ENCODE measurements at regions not wholly inside any gene's neighbourhood (a gene's known extent, or its start where the extent isn't known, plus 50 kb on each side); places are given as distances from the start of the nearest gene placed in this dataset.

- no peaks in the 10 kb centered on the region for H3K9me3 ChIP-seq (replicated peaks; ENCODE audit: control insufficient read depth, low read depth, low read length)
- no peaks in the 10 kb centered on the region for H3K36me3 ChIP-seq (ENCODE audit: control insufficient read depth, insufficient read depth, low read length)
- no peak for DNase-seq
- H3K27me3 ChIP-seq (ENCODE audit: control insufficient read depth, insufficient read depth, low read length): no peaks in the 10 kb centered on the region
- no peak overlapping the region for H3K4me3 ChIP-seq (ENCODE audit: low read length)
- WGBS (ENCODE audit: insufficient coverage): 100% methylated on average over 1 of the region's 4 CpGs
- no peak overlapping the region for H3K27ac ChIP-seq (ENCODE audit: low read length)
- no peaks in the 10 kb centered on the region for H3K4me1 ChIP-seq (ENCODE audit: control insufficient read depth, insufficient read depth, low read length)
Measured at GRCh38 chr15:35723852-35724251, 177.9 kb upstream of the DPH6 start.

- DNase-seq: no peak
- Histone ChIP-seq H3K9me3 (replicated peaks; ENCODE audit: control insufficient read depth, low read depth, low read length) (no peaks in the 10 kb centered on the region), H3K36me3 (ENCODE audit: control insufficient read depth, insufficient read depth, low read length) (no peaks in the 10 kb centered on the region), H3K27me3 (ENCODE audit: control insufficient read depth, insufficient read depth, low read length) (no peaks in the 10 kb centered on the region), H3K4me3 (ENCODE audit: low read length) (no peak overlapping the region), H3K4me1 (ENCODE audit: control insufficient read depth, insufficient read depth, low read length) (no peaks in the 10 kb centered on the region), H3K27ac (ENCODE audit: low read length) (no peak overlapping the region)
Measured at GRCh38 chr15:35724626-35725025, 178.7 kb upstream of the DPH6 start.

- DNase-seq: no peak
- no peak overlapping the region for H3K4me3 ChIP-seq (ENCODE audit: low read length)
- no peaks in the 10 kb centered on the region for H3K4me1 ChIP-seq (ENCODE audit: control insufficient read depth, insufficient read depth, low read length)
- H3K27ac ChIP-seq (ENCODE audit: low read length): no peak overlapping the region
- no CpG with 5 or more reads among the region's 3 CpGs for WGBS (ENCODE audit: insufficient coverage)
- H3K27me3 ChIP-seq (ENCODE audit: control insufficient read depth, insufficient read depth, low read length): no peaks in the 10 kb centered on the region
- no peaks in the 10 kb centered on the region for H3K9me3 ChIP-seq (replicated peaks; ENCODE audit: control insufficient read depth, low read depth, low read length)
- no peaks in the 10 kb centered on the region for H3K36me3 ChIP-seq (ENCODE audit: control insufficient read depth, insufficient read depth, low read length)
Measured at GRCh38 chr15:35725353-35725752, 179.4 kb upstream of the DPH6 start.

GRCh38 chr15:35727627-35728026 is 181.7 kb upstream of the DPH6 start:
- no peaks in the 10 kb centered on the region for H3K4me1 ChIP-seq (ENCODE audit: control insufficient read depth, insufficient read depth, low read length)
- no CpG with 5 or more reads among the region's 9 CpGs for WGBS (ENCODE audit: insufficient coverage)
- H3K4me3 ChIP-seq (ENCODE audit: low read length): no peak overlapping the region
- no peaks in the 10 kb centered on the region for H3K36me3 ChIP-seq (ENCODE audit: control insufficient read depth, insufficient read depth, low read length)
- H3K9me3 ChIP-seq (replicated peaks; ENCODE audit: control insufficient read depth, low read depth, low read length): no peaks in the 10 kb centered on the region
- no peak for DNase-seq
- H3K27ac ChIP-seq (ENCODE audit: low read length): no peak overlapping the region
- no peaks in the 10 kb centered on the region for H3K27me3 ChIP-seq (ENCODE audit: control insufficient read depth, insufficient read depth, low read length)

- Histone ChIP-seq H3K27ac (ENCODE audit: low read length) (no peak overlapping the region), H3K4me3 (ENCODE audit: low read length) (no peak overlapping the region), H3K36me3 (ENCODE audit: control insufficient read depth, insufficient read depth, low read length) (no peaks in the 10 kb centered on the region), H3K27me3 (ENCODE audit: control insufficient read depth, insufficient read depth, low read length) (no peaks in the 10 kb centered on the region), H3K9me3 (replicated peaks; ENCODE audit: control insufficient read depth, low read depth, low read length) (no peaks in the 10 kb centered on the region), H3K4me1 (ENCODE audit: control insufficient read depth, insufficient read depth, low read length) (no peaks in the 10 kb centered on the region)
- no peak for DNase-seq
- no CpG with 5 or more reads among the region's 2 CpGs for WGBS (ENCODE audit: insufficient coverage)
Measured at GRCh38 chr15:35728219-35728940, 182.4 kb upstream of the DPH6 start.

GRCh38 chr15:35736150-35736549 is 190.2 kb upstream of the DPH6 start:
- Histone ChIP-seq H3K4me3 (ENCODE audit: low read length) (no peak overlapping the region), H3K27me3 (ENCODE audit: control insufficient read depth, insufficient read depth, low read length) (no peaks in the 10 kb centered on the region), H3K36me3 (ENCODE audit: control insufficient read depth, insufficient read depth, low read length) (no peaks in the 10 kb centered on the region), H3K9me3 (replicated peaks; ENCODE audit: control insufficient read depth, low read depth, low read length) (no peaks in the 10 kb centered on the region), H3K27ac (ENCODE audit: low read length) (no peak overlapping the region), H3K4me1 (ENCODE audit: control insufficient read depth, insufficient read depth, low read length) (no peaks in the 10 kb centered on the region)
- no peak for DNase-seq
- no CpG with 5 or more reads among the region's 2 CpGs for WGBS (ENCODE audit: insufficient coverage)

- H3K4me3 ChIP-seq (ENCODE audit: low read length): no peak overlapping the region
- H3K27me3 ChIP-seq (ENCODE audit: control insufficient read depth, insufficient read depth, low read length): no peaks in the 10 kb centered on the region
- H3K27ac ChIP-seq (ENCODE audit: low read length): no peak overlapping the region
- no peaks in the 10 kb centered on the region for H3K9me3 ChIP-seq (replicated peaks; ENCODE audit: control insufficient read depth, low read depth, low read length)
- no peaks in the 10 kb centered on the region for H3K36me3 ChIP-seq (ENCODE audit: control insufficient read depth, insufficient read depth, low read length)
- no peaks in the 10 kb centered on the region for H3K4me1 ChIP-seq (ENCODE audit: control insufficient read depth, insufficient read depth, low read length)
- no CpG with 5 or more reads among the region's 2 CpGs for WGBS (ENCODE audit: insufficient coverage)
- no peak for DNase-seq
Measured at GRCh38 chr15:35737441-35737840, 191.5 kb upstream of the DPH6 start.

GRCh38 chr15:35738370-35738769 is 192.4 kb upstream of the DPH6 start:
- Histone ChIP-seq H3K4me3 (ENCODE audit: low read length) (no peak overlapping the region), H3K9me3 (replicated peaks; ENCODE audit: control insufficient read depth, low read depth, low read length) (no peaks in the 10 kb centered on the region), H3K27me3 (ENCODE audit: control insufficient read depth, insufficient read depth, low read length) (no peaks in the 10 kb centered on the region), H3K4me1 (ENCODE audit: control insufficient read depth, insufficient read depth, low read length) (no peaks in the 10 kb centered on the region), H3K27ac (ENCODE audit: low read length) (no peak overlapping the region), H3K36me3 (ENCODE audit: control insufficient read depth, insufficient read depth, low read length) (no peaks in the 10 kb centered on the region)
- DNase-seq: no peak
- no CpG with 5 or more reads among the region's 3 CpGs for WGBS (ENCODE audit: insufficient coverage)

- Histone ChIP-seq H3K9me3 (replicated peaks; ENCODE audit: control insufficient read depth, low read depth, low read length) (no peaks in the 10 kb centered on the region), H3K27ac (ENCODE audit: low read length) (no peak overlapping the region), H3K4me3 (ENCODE audit: low read length) (no peak overlapping the region), H3K36me3 (ENCODE audit: control insufficient read depth, insufficient read depth, low read length) (no peaks in the 10 kb centered on the region), H3K27me3 (ENCODE audit: control insufficient read depth, insufficient read depth, low read length) (no peaks in the 10 kb centered on the region), H3K4me1 (ENCODE audit: control insufficient read depth, insufficient read depth, low read length) (no peaks in the 10 kb centered on the region)
- peak; percentile 89 for DNase-seq
Measured at GRCh38 chr15:35740761-35741160, 194.8 kb upstream of the DPH6 start.

- no peak overlapping the region for H3K27ac ChIP-seq (ENCODE audit: low read length)
- WGBS (ENCODE audit: insufficient coverage): 44% methylated on average over 1 of the region's 1 CpG
- H3K9me3 ChIP-seq (replicated peaks; ENCODE audit: control insufficient read depth, low read depth, low read length): no peaks in the 10 kb centered on the region
Measured at GRCh38 chr15:35741395-35741794, 195.4 kb upstream of the DPH6 start.

GRCh38 chr15:35741881-35742280 is 195.9 kb upstream of the DPH6 start:
- Histone ChIP-seq H3K27me3 (ENCODE audit: control insufficient read depth, insufficient read depth, low read length) (no peaks in the 10 kb centered on the region), H3K4me3 (ENCODE audit: low read length) (no peak overlapping the region), H3K4me1 (ENCODE audit: control insufficient read depth, insufficient read depth, low read length) (no peaks in the 10 kb centered on the region), H3K27ac (ENCODE audit: low read length) (no peak overlapping the region), H3K9me3 (replicated peaks; ENCODE audit: control insufficient read depth, low read depth, low read length) (no peaks in the 10 kb centered on the region), H3K36me3 (ENCODE audit: control insufficient read depth, insufficient read depth, low read length) (no peaks in the 10 kb centered on the region)
- DNase-seq: no peak

More at GRCh38 chr15:35741395-35741794, 195.4 kb upstream of the DPH6 start:
- Histone ChIP-seq H3K4me1 (ENCODE audit: control insufficient read depth, insufficient read depth, low read length) (no peaks in the 10 kb centered on the region), H3K27me3 (ENCODE audit: control insufficient read depth, insufficient read depth, low read length) (no peaks in the 10 kb centered on the region), H3K4me3 (ENCODE audit: low read length) (no peak overlapping the region), H3K36me3 (ENCODE audit: control insufficient read depth, insufficient read depth, low read length) (no peaks in the 10 kb centered on the region)
- no peak for DNase-seq

Data from muscle of leg (tissue), 3 donors.